Activated CD8-positive, alpha-beta memory T cell treated with anti-CD3 and anti-CD28 coated beads, Interleukin-2, amount 50 U/mL, for 1 hour (primary cell): ENCODE measurements at regions not wholly inside any gene's neighbourhood (a gene's known extent, or its start where the extent isn't known, plus 50 kb on each side); places are given as distances from the start of the nearest gene placed in this dataset.
"Not testable (repeated sequence)": the region's sequence is repeated elsewhere in the genome, so short reads cannot be mapped to it uniquely, and the experiment has no call there.

Experiments used
- DNase-seq: peaks from one replicate; pipeline ENCODE4 v3.0.0-alpha.2; 2020; ENCODE audit errors: extremely low read depth

- DNase-seq = no peak
These were observed 596.6 kb downstream of the KCTD12 start for GRCh38 chr13:76289558-76289957.

- no peak for DNase-seq
These were observed 600.0 kb downstream of the KCTD12 start for GRCh38 chr13:76286178-76286577.

- DNase-seq = no peak
These were observed 600.7 kb downstream of the KCTD12 start for GRCh38 chr13:76285463-76285862.

DNA sequence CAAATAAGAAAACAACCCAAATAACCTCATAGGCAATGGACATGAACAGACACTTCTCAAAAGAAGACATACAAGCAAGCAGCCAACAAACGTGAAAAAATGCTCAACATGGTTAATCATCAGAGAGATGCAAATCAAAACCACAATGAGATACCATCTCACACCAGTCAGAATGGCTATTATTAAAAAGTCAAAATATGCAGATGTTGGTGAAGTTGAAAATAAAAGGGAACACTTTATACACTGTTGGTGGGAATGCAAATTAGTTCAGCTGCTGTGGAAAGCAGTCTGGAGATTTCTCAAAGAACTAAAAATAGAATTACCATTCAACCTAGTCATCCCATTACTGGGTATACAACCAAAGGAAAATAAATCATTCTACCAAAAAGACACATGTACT is 606.4 kb downstream of the KCTD12 start:
- not testable (repeated sequence) for DNase-seq

GRCh38 chr13:76271728-76272232 is 614.4 kb downstream of the KCTD12 start:
- DNase-seq = no peak

- DNase-seq = not testable (repeated sequence)
These were observed 617.9 kb downstream of the KCTD12 start for GRCh38 chr13:76268307-76268706.

DNA sequence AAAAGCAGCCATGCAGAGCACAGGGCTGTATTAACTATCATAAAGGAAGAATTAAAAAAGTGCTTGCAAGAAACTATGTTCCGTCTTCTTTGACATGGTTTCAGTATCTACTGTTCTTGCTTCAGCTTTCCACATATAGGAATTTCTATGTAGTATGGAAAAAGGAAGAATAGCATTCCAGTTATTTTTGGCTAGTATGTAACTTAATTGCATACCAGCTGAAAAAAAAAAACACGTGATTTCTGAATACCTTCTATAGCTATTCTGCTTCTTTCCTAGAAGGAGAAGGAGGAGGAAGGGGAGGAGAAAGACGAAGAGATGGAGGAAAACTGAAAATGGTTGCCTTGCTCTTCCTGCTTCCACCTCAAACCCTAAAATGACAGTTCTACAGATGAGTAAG is 619.0 kb downstream of the KCTD12 start:
- DNase-seq = no peak

- DNase-seq = no peak
These were observed 619.6 kb downstream of the KCTD12 start for GRCh38 chr13:76266561-76266960.

GRCh38 chr13:76250211-76250610 is 614.1 kb downstream of the LMO7 start:
- no peak for DNase-seq

- DNase-seq = no peak
These were observed 609.8 kb downstream of the LMO7 start for GRCh38 chr13:76245920-76246319.

- DNase-seq = no peak
These were observed 609.1 kb downstream of the LMO7 start for GRCh38 chr13:76245211-76245610.

- not testable (repeated sequence) for DNase-seq
These were observed 607.0 kb downstream of the LMO7 start for GRCh38 chr13:76243120-76243519.

- no peak for DNase-seq
These were observed 603.0 kb downstream of the LMO7 start for GRCh38 chr13:76239031-76239680.

DNA sequence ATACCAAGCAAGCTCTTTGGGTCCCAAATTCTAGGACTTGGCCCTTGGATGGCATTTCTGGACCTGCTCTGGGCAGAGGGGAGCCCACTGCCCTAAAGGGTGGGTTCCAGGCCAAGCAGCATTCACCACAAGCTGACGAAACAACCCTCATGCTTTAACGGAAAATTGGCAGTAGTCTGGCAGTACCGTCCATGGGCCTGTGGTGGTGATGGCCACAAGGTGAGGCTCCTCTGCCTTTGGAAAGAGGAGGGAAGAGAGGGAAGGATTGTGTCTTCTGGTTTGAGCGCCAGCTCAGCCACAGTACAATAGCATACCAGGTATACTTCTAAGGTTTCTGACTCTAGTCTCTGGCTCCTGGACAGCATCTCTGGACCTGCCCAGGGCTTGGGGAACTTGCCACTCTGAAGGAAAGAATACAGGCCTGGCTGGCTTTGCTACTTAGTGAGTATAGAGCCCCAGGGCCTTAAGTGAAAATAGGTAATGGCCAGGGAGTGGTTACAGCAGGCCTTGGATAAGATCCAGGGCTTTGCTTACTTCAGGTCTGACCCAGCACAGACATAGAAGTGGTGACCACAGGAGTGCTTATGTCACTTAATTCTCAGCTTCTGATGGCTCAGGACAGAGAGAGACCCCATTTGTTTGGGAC is 595.5 kb downstream of the LMO7 start:
- DNase-seq = no peak

GRCh38 chr13:76229281-76229680 is 593.2 kb downstream of the LMO7 start:
- DNase-seq = no peak

- no peak for DNase-seq
These were observed 590.8 kb downstream of the LMO7 start for GRCh38 chr13:76226941-76227340.

DNA sequence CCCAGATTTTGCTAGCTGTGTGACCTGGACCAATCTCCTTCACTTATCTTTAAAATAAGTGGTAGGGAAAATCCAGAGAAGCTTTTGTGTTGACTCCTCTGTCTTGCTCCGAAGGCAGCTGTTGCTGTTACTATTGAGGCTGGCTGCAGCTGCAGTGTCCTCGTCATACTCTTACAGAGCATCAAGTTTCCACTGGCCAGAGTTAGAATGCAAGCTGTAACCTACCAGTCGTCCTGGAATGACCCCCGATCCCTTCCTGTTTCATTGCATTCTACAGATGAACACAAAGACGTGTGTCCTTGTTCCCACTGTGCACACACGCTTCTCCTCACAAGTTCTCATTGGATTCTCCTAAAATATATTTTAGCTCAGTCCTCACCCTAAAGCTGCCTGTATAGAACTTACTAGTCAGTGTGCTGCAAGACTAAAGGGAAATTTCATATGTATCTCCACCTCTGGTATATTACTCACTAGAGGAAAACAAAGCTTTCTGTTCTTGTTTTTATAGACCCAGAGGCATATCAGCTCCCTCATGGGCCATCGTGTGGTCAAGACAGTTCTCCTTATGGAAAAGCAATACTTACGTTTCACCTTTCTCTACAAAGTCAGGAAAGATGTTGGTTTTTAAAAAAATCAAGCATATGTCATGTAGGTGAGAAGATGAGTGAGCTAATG is 589.8 kb downstream of the LMO7 start:
- DNase-seq = no peak

- DNase-seq = no peak
These were observed 587.9 kb downstream of the LMO7 start for GRCh38 chr13:76223999-76224398.

- DNase-seq = no peak
These were observed 587.4 kb downstream of the LMO7 start for GRCh38 chr13:76223565-76223964.

- no peak for DNase-seq
These were observed 586.4 kb downstream of the LMO7 start for GRCh38 chr13:76222511-76222910.

DNA sequence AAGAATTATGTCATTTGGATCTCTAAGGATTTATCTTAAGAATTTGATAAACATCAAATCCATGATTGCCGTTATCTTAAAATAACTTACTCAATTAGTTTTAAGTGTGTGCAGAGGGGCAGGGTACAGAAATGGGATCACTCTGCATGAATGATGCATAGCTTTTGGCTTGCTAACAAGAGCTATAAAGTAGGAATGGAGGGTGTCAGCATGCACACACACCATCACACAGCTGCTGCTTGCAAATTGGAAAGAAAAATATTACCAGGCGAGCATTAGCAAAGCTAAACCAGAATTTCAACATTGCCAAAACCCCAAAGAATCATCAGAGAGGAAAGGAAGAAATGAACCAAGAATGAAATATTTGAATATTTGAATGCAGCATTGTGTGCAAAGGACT is 580.6 kb downstream of the LMO7 start:
- no peak for DNase-seq

DNA sequence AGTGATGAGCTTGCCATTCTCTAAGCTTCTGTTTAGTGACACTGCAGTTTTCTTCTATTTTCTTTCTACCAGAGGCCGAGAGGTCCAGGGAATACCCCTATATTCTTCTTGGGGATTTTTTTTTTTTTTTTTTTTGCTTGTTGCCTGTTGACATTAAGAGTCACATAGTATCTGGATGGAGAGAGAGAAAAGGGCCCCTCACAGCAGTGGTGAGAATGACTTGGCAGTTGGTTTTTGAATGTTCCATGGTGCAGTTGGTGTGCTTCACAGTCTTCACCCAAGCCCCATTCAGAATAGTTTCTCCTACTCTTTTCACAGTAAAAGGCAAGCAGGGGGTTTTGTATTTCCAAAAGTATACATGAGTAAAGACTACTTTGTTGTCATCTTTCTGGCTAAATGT is 577.9 kb downstream of the LMO7 start:
- DNase-seq = no peak

DNA sequence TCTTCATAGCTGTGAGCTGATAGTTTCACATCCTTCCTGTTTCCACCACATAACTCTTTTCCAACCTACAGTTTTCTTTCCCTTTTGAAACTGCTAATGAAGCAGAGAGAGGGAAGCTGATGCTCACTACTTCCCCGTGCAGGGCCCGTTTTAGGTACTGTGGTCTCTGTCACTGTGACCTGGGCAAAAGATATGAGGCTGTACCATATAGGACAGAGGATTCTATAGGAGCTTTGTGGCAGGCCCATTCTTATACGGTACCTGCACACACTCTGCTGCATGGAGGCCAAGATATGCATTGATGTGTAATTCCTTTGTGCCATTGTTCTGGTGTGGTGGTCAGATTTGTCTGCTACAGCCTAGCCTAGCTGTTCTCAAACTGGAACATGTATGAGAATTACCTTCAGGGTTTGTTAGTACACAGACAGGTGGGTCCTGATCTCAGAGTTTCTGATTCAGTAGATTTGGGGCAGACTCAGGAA is 577.3 kb downstream of the LMO7 start:
- no peak for DNase-seq
